ENCODE measurements at regions not wholly inside any gene's neighbourhood (a gene's known extent, or its start where the extent isn't known, plus 50 kb on each side); places are given as distances from the start of the nearest gene placed in this dataset.
"Not testable (repeated sequence)": the region's sequence is repeated elsewhere in the genome, so short reads cannot be mapped to it uniquely, and the experiment has no call there.

DNA sequence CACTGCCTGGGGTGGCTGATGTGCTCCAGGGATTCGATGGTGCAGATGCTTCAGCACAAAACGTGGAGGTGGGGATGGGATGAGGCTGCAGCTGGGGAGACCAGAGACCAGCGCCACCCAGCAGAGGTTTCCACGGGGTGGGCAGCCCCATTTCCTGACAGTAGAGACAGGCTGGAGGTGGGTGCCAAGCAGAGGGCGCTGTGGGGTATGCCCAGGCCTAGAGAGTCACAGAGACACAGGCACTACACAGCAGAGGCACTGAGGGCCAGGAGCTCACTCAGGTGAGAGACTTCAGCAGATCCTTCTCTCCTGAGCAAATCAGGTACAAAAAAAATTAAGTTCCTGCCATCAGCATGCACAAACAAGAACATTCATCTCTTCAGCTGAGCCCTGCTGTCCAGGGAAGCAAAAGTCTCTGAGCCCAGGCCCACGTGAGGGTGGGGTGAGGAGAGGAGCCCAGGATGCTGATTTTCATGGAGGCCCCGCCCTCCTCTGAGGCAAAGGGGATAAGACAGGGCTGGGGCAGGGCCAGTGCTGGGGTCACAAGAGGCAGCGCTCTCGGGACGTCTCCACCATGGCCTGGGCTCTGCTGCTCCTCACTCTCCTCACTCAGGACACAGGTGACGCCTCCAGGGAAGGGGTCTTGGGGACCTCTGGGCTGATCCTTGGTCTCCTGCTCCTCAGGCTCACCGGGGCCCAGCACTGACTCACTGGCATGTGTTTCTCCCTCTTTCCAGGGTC, 53.1 kb downstream of the GGTLC2 start:
- no peak for DNase-seq (ENCODE audit: low read depth)

DNA sequence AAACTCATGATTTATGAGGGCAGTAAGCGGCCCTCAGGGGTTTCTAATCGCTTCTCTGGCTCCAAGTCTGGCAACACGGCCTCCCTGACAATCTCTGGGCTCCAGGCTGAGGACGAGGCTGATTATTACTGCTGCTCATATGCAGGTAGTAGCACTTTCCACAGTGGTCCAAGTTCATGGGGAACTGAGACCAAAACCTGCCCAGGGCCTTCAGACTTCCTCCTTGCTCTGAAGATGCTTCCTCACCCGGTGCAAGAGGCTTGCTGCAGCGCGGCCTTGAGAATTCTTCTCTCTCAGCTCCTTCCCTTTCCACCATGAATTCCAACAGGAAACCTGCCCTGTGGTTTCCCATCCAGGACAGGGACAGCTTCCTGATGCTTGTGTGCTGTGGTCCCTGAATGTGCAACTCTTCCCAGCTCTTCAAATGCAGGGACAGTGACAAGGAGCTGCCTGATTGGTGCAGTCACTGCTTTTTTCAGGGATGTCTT, 53.9 kb downstream of the GGTLC2 start:
- no peak for DNase-seq (ENCODE audit: low read depth)

- DNase-seq (ENCODE audit: low read depth) = no peak
Measured at GRCh38 chr22:22700631-22701030, 56.2 kb downstream of the GGTLC2 start.

- not testable (repeated sequence) for DNase-seq (ENCODE audit: low read depth)
Measured at GRCh38 chr22:22701557-22701956, 57.1 kb downstream of the GGTLC2 start.

GRCh38 chr22:22702237-22703202, 58.1 kb downstream of the GGTLC2 start:
- DNase-seq (ENCODE audit: low read depth) = no peak

DNA sequence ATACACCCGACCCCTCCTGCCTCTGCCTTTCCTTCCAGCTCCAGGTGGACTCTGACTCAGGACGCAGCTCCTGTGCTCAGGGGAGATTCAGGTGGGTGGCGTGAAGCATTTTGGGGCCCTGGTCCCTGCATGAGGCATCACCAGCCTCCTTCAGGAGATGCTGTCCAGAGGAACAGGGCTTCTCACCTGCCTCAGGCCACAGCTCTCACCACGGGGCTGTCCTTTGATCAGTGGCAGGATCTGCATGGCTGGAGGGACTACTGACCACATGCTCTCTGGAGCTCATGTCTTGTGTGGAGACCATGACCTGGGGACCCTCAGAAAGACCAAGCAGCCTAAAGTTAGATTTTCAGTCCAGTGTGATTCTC, 58.8 kb downstream of the GGTLC2 start:
- DNase-seq (ENCODE audit: low read depth) = no peak

- DNase-seq (ENCODE audit: low read depth) = no peak
Measured at GRCh38 chr22:22703715-22704114, 59.3 kb downstream of the GGTLC2 start.

- no peak for DNase-seq (ENCODE audit: low read depth)
Measured at GRCh38 chr22:22704156-22704946, 59.9 kb downstream of the GGTLC2 start.

GRCh38 chr22:22705328-22706100, 61.1 kb downstream of the GGTLC2 start:
- DNase-seq (ENCODE audit: low read depth) = no peak

DNA sequence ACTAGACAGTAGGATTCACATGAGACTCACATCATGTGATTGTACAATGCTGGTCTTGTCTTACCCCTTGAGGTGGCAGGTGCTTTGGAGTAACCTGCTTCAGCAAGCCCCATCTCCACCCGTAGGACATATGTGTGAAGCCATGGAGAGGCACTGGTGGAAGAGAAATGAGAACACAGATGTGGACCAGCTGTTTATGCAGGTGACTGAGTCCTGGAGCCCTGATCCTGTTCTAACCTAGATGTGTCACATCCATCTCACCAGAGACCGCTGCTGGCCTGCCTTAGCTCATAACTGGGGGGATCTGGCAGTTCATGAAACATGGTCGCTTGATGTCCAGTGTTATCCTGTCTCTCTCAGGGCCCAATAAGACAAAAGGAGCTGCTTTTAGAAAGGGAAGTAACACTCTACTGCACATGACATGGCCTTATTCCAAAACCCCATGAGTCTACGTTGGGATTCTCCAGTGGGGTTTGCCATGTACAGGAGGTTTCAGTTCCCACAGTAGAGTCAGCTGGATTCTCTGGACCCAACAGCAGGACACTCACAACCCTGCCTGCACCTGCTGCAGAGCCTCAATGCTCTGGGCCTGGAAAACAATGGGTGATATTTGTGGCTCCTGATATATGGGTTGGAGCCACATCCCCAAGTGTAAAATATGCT, 62.0 kb downstream of the GGTLC2 start:
- DNase-seq (ENCODE audit: low read depth) = no peak

DNA sequence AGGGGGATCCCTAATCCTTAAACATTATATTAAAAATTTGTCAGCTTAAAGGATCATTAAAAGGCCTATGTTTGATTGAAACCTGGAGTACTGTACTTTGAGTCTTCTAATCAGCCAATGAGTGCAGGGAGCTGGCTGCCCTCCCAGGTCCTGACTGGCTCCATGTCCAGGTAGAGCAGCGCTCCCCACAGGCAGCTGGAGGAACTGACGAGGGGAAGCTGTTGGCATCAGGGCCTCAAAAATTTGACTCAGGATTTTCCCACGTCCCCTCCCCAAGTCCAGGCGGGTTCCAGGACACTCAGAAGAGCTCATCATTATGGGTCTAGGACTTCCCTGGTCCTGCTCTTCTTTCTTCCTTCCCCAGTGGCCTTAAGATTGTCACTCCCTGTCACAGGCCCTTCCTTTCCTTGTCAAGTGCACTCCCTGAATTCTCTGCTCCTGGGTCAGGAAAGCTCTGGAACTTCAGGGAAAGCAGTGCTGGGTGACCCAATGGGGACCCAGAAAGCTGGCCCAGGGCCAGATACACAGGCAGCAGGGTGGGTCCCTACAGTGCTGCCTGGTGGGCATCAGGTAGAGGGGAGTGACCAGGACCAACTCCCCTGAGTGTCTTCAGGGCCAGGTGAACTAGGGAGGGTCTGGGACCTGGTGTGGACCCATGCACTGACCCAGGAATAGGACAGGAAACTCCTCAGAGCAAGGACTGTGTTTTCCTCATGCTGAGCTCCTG, 65.5 kb downstream of the GGTLC2 start:
- no peak for DNase-seq (ENCODE audit: low read depth)

- peak; percentile 65 for DNase-seq (ENCODE audit: low read depth)
Measured at GRCh38 chr22:22710719-22711531, 66.5 kb downstream of the GGTLC2 start.

DNA sequence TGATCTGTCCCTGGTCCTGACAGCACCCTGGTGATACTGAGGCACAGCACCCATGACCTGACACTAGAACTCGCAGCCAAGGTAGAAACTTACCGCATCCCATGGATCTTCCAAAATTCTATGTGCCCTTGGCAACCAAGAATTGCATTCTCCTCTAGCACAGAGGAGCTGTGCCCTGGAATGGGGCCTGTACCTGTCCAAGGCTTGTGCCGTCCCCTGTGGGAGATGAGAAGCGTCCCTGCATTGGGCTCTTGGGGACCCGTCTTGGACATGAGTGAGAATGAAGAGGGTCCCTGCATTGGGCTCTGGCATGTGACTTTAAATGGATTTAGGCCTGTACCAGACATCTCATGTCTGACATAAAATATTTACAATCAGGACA, 67.1 kb downstream of the GGTLC2 start:
- no peak for DNase-seq (ENCODE audit: low read depth)

DNA sequence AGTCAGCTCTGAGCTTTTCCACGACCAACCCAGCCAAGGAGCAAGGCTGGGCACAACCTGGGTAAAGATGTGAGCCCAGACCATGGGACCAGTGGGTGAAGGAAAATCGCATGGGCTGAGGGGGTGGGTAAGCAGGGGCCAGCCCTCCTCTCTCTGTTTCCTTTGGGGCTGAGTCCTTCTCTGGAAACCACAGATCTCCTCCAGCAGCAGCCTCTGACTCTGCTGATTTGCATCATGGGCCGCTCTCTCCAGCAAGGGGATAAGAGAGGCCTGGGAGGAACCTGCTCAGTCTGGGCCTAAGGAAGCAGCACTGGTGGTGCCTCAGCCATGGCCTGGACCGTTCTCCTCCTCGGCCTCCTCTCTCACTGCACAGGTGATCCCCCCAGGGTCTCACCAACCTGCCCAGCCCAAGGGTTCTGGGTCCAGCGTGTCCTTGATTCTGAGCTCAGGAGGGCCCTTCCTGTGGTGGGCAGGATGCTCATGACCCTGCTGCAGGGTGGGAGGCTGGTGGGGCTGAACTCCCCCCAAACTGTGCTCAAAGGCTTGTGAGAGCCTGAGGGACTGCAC, 67.8 kb downstream of the GGTLC2 start:
- no peak for DNase-seq (ENCODE audit: low read depth)

DNA sequence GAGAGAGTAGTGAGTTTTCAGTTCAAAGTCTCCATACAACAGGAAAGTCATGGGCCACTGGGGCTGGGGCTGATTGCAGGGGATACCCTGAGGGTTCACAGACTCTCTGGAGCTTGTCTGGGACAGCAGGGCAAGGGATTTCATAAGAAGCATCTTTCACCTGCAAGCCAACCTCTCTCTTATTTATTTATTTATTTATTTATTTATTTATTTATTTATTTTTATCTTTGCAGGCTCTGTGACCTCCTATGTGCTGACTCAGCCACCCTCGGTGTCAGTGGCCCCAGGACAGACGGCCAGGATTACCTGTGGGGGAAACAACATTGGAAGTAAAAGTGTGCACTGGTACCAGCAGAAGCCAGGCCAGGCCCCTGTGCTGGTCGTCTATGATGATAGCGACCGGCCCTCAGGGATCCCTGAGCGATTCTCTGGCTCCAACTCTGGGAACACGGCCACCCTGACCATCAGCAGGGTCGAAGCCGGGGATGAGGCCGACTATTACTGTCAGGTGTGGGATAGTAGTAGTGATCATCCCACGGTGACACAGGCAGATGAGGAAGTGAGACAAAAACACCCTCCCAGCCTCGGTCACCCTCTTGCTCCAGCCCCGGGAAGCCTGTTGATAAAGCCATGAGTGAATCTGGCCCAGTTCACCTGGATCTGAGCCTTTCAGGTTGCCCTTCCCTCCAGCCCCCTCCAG, 68.4 kb downstream of the GGTLC2 start:
- no peak for DNase-seq (ENCODE audit: low read depth)

DNA sequence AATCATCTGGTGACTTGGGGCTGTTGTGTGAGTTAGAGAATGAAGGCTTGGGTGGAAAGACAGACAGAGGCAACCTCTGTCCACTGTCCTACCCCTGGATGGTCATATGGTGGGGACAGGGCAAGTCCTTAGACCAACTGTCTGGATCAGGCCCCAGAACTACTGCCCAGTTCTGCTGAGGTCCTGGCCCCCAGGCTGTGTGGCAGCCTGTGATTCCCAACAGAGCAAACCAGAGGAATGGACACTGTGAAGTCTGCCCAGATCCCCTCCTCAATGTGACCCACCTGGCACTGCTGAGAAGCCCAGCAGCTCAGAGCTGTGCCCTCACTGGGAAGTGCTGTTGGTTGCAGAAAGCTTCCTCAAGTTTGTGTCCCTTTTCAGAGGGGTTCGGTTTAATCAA, 69.0 kb downstream of the GGTLC2 start:
- DNase-seq (ENCODE audit: low read depth) = no peak

DNA sequence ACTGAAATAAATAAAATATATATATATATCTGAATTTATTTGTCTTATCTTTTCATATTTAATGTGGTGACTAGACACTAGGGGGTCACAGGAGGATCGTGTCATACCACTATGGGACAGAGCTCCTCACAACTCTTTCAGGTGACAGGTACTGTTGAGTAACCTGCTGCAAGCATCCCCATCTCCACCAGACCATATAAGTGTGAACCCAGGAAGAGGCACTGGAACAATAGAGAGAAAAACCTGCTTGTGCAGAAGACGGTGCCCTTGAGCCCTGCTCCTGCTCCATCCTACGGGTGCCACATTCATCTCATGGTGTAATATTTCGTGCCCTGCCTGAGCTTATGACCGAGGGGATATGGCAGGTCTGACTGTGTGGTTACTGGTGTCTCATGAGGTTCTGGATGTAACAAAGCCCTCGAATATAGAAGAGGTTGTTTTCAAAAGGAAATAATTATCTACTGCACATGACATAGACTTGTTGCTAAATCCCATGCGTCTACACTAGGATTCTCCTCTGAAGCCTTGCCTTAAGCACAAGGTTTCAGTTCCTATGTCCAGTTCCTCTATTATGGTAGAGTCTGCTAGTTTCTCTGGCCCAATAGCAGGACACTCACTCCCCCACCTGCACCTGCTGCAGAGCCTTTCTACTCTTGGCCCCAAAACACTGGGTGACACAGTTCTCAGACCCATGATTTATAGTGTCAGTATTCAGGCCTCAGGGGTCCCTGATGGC, 70.4 kb downstream of the GGTLC2 start:
- DNase-seq (ENCODE audit: low read depth) = no peak

Data from stimulated activated CD8-positive, alpha-beta memory T cell treated with anti-CD3 and anti-CD28 coated beads, Interleukin-15, amount 100 ng/mL, for 1 hour (primary cell).